Left lung (tissue), 4 donors: ENCODE measurements at regions not wholly inside any gene's neighbourhood (a gene's known extent, or its start where the extent isn't known, plus 50 kb on each side); places are given as distances from the start of the nearest gene placed in this dataset.

ENCODE experiments used
- ATAC-seq: fragments of 200-7000 bp; cut with Tn5 transposase; one replicate; pipeline ENCODE4 v1.9.1; 2020; ENCODE audit warnings: moderate library complexity
- DNase-seq, 4 donors: peaks; one replicate each; pipeline ENCODE4 v3.0.0-alpha.2; 2013 to 2020
- H3K27ac ChIP-seq, 2 donors: fragments of 200-600 bp; sonication (generic) in 1 of 2; one replicate each; pipeline versions ENCODE4 v1.5.0 to v1.8.0; 2020 to 2021
- H3K27me3 ChIP-seq, 2 donors: fragments of 200-600 bp; sonication (generic) in 1 of 2; one replicate each; pipeline versions ENCODE4 v1.5.0 to v1.8.0; 2020 to 2021
- H3K36me3 ChIP-seq, 2 donors: fragments of 200-600 bp; sonication (generic) in 1 of 2; one replicate each; pipeline versions ENCODE4 v1.5.0 to v1.8.0; 2020 to 2021
- H3K4me1 ChIP-seq, 2 donors: fragments of 200-600 bp; one replicate each; pipeline ENCODE4 v1.8.0; 2021
- H3K4me3 ChIP-seq, 2 donors: fragments of 200-600 bp; sonication (generic) in 1 of 2; one replicate each; pipeline versions ENCODE4 v1.5.0 to v1.8.0; 2020 to 2021; ENCODE audit warnings: mild to moderate bottlenecking in 1 of 2
- H3K9me3 ChIP-seq, 2 donors: fragments of 200-600 bp; sonication (generic) in 1 of 2; one replicate each; pipeline versions ENCODE4 v1.5.0 to v1.8.0; 2020 to 2021
- intact Hi-C, 2 donors: fragments of 100-400 bp; cut with DNase I; formaldehyde crosslinking; loops; one replicate each; pipeline versions ENCODE4 v1.11.2 to v1.14.2; 2022
- TF ChIP-seq, protein P1 (sequence below), 2 donors: fragments of 200-600 bp; sonication (generic) in 1 of 2; IDR thresholded peaks; one replicate each; pipeline versions ENCODE4 v1.5.0 to v1.8.0; 2021; ENCODE audit warnings: antibody characterized with exemption in 2 of 2
- donor health status: DM: no; HTN: yes; CAD: no.
- donor health status: DM: no; HTN: no; CAD: no.

DNA sequence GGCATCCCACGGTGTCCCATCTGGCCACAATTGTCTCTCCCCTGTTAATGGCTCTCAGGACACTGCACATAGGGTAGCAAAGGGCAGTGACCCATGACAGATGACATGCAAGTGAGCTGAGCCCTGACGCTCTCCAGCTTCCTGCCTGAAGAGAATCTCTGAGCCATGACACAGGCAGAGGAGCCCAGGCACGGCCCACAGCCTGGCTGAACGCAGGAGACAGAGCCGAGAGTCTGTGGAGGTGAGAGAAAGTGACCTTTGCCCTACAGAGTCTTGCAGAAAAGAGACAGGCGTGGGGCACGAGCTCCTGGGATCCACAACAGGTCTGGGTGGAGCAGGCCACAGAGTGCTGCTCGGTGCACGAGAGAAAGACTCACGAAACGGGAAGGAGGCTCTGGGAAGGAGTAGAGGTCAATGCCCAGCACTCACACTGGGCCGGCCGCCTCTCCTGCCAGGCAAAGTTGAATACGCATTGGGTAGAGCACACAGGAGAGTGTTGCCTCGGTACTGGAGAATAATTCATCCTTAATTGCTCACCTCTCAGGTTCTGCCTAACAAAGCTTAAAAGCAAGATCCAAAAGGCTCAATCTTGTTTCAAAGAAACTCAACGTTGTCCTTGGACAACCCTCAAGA is 90.3 kb downstream of the MRPL36 start:
- Histone ChIP-seq H3K27me3 (peaks cover 0 to 52% of the 10 kb centered on the region in 2 donors), H3K27ac (no peak overlapping the region), H3K4me1 (no peaks in the 10 kb centered on the region), H3K4me3 (no peak overlapping the region), H3K36me3 (no peaks in the 10 kb centered on the region), H3K9me3 (no peaks in the 10 kb centered on the region)
- no peak for ATAC-seq
- TF ChIP-seq, protein P1, sequence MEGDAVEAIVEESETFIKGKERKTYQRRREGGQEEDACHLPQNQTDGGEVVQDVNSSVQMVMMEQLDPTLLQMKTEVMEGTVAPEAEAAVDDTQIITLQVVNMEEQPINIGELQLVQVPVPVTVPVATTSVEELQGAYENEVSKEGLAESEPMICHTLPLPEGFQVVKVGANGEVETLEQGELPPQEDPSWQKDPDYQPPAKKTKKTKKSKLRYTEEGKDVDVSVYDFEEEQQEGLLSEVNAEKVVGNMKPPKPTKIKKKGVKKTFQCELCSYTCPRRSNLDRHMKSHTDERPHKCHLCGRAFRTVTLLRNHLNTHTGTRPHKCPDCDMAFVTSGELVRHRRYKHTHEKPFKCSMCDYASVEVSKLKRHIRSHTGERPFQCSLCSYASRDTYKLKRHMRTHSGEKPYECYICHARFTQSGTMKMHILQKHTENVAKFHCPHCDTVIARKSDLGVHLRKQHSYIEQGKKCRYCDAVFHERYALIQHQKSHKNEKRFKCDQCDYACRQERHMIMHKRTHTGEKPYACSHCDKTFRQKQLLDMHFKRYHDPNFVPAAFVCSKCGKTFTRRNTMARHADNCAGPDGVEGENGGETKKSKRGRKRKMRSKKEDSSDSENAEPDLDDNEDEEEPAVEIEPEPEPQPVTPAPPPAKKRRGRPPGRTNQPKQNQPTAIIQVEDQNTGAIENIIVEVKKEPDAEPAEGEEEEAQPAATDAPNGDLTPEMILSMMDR (IDR thresholded peaks at IDR 0.05), result no peak
- no peak for DNase-seq
- intact Hi-C loops, result no loop called here

DNA sequence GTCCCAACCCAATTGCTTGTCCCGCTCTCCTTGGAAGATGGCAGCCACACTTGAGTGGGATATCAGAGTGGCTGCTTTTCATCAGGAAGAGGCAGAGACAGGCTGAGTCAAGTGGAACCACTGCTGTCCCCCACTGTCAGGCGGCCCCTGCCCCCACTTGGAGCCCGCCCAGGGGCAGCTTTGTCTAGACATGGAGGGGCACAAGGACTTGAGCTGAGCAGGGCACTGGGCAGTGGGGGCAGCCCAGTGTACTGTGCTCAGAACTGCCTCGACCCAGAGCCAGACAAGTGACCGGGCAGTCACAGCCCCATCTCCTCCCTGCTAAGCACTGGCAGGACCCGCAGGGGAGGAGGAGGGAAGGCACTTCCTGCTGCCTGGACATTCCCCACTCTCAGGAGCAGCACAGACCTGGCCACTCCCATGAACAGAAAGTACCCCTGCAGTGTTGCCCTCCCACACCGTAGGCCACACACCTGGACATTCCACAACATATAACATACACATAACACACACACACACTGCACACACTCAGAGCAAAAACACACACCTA is 91.0 kb downstream of the MRPL36 start:
- no peak overlapping the region for H3K4me3 ChIP-seq
- no peak for ATAC-seq
- H3K36me3 ChIP-seq, result no peaks in the 10 kb centered on the region
- no peak for DNase-seq
- no peaks in the 10 kb centered on the region for H3K9me3 ChIP-seq
- H3K27ac ChIP-seq, result no peak overlapping the region
- intact Hi-C loops, result no loop called here
- TF ChIP-seq, protein P1 (IDR thresholded peaks at IDR 0.05), result no peak
- H3K4me1 ChIP-seq, result no peaks in the 10 kb centered on the region
- H3K27me3 ChIP-seq, result peaks cover 0 to 56% of the 10 kb centered on the region in 2 donors

- Histone ChIP-seq H3K9me3 (no peaks in the 10 kb centered on the region), H3K27ac (no peak overlapping the region), H3K4me1 (no peaks in the 10 kb centered on the region), H3K27me3 (peaks cover 0 to 68% of the 10 kb centered on the region in 2 donors), H3K36me3 (no peaks in the 10 kb centered on the region), H3K4me3 (no peak overlapping the region)
- intact Hi-C loops, result no loop called here
- DNase-seq, result peak in 1 of 4 donors; percentile 74
- TF ChIP-seq, protein P1 (IDR thresholded peaks at IDR 0.05), result no peak
- ATAC-seq, result no peak
Measured at GRCh38 chr5:1707467-1707866, 92.2 kb downstream of the MRPL36 start.

- no peak overlapping the region for H3K27ac ChIP-seq
- TF ChIP-seq, protein P1 (IDR thresholded peaks at IDR 0.05), result no peak
- H3K4me1 ChIP-seq, result no peaks in the 10 kb centered on the region
- DNase-seq (no peak), ATAC-seq (no peak)
- no peaks in the 10 kb centered on the region for H3K9me3 ChIP-seq
- H3K4me3 ChIP-seq, result no peak overlapping the region
- H3K36me3 ChIP-seq, result no peaks in the 10 kb centered on the region
- H3K27me3 ChIP-seq, result peaks cover 0 to 69% of the 10 kb centered on the region in 2 donors
- intact Hi-C loops, result no loop called here
Measured at GRCh38 chr5:1706428-1706827, 93.2 kb downstream of the MRPL36 start.

- ATAC-seq (no peak), DNase-seq (peak in 1 of 4 donors; percentile 77)
- intact Hi-C loops, result no loop called here
- Histone ChIP-seq H3K27ac (no peak overlapping the region), H3K4me1 (no peaks in the 10 kb centered on the region), H3K4me3 (no peak overlapping the region), H3K27me3 (peaks cover 0 to 73% of the 10 kb centered on the region in 2 donors), H3K36me3 (no peaks in the 10 kb centered on the region), H3K9me3 (no peaks in the 10 kb centered on the region)
- TF ChIP-seq, protein P1 (IDR thresholded peaks at IDR 0.05), result no peak
Measured at GRCh38 chr5:1706021-1706420, 93.6 kb downstream of the MRPL36 start.
